ENCODE measurements at regions not wholly inside any gene's neighbourhood (a gene's known extent, or its start where the extent isn't known, plus 50 kb on each side); places are given as distances from the start of the nearest gene placed in this dataset.
A peak's percentile ranks its signal among the peaks of the same experiment; 100 is the strongest.
"Not testable (repeated sequence)": the region's sequence is repeated elsewhere in the genome, so short reads cannot be mapped to it uniquely, and the experiment has no call there.

- ATAC-seq (no peak), DNase-seq (no peak)
- Histone ChIP-seq H3K27ac (ENCODE audit: low read length) (no peak overlapping the region), H3K4me3 (ENCODE audit: low read length) (no peak overlapping the region), H3K9me3 (ENCODE audit: control insufficient read depth, low read length) (no peaks in the 10 kb centered on the region), H3K4me1 (ENCODE audit: control insufficient read depth, insufficient read depth, low read length) (no peaks in the 10 kb centered on the region), H3K27me3 (ENCODE audit: control insufficient read depth, insufficient read depth) (no peaks in the 10 kb centered on the region)
- intact Hi-C loops (cut with DNase I): no loop called here
- WGBS: 88% methylated on average over 5 of the region's 5 CpGs
Observed at GRCh38 chr18:21963336-21963735, 206.1 kb upstream of the GATA6 start.

GRCh38 chr18:21968338-21968737, 201.1 kb upstream of the GATA6 start:
- peak in 1 of 2 donors; percentile 29 for ATAC-seq
- H3K27me3 ChIP-seq (ENCODE audit: control insufficient read depth, insufficient read depth): no peaks in the 10 kb centered on the region
- H3K9me3 ChIP-seq (ENCODE audit: control insufficient read depth, low read length): no peaks in the 10 kb centered on the region
- no peak overlapping the region for H3K27ac ChIP-seq (ENCODE audit: low read length)
- intact Hi-C loops (cut with DNase I): no loop called here
- 91% methylated on average over 4 of the region's 4 CpGs for WGBS
- no peak for DNase-seq
- H3K4me1 ChIP-seq (ENCODE audit: control insufficient read depth, insufficient read depth, low read length): no peaks in the 10 kb centered on the region
- no peak overlapping the region for H3K4me3 ChIP-seq (ENCODE audit: low read length)

GRCh38 chr18:21972281-21972680, 197.1 kb upstream of the GATA6 start:
- Histone ChIP-seq H3K4me1 (ENCODE audit: control insufficient read depth, insufficient read depth, low read length) (no peaks in the 10 kb centered on the region), H3K27ac (ENCODE audit: low read length) (no peak overlapping the region), H3K9me3 (ENCODE audit: control insufficient read depth, low read length) (no peaks in the 10 kb centered on the region), H3K4me3 (ENCODE audit: low read length) (no peak overlapping the region), H3K27me3 (ENCODE audit: control insufficient read depth, insufficient read depth) (no peaks in the 10 kb centered on the region)
- intact Hi-C loops (cut with DNase I): no loop called here
- no peak for ATAC-seq
- DNase-seq: no peak
- 81% methylated on average over 7 of the region's 7 CpGs for WGBS

GRCh38 chr18:21975954-21976353, 193.4 kb upstream of the GATA6 start:
- H3K4me1 ChIP-seq (ENCODE audit: control insufficient read depth, insufficient read depth, low read length); DNase-seq; H3K27me3 ChIP-seq (ENCODE audit: control insufficient read depth, insufficient read depth); H3K27ac ChIP-seq (ENCODE audit: low read length); intact Hi-C loops (cut with DNase I); H3K9me3 ChIP-seq (ENCODE audit: control insufficient read depth, low read length); ATAC-seq; H3K4me3 ChIP-seq (ENCODE audit: low read length): not testable (repeated sequence)
- WGBS: 98% methylated on average over 1 of the region's 1 CpG

GRCh38 chr18:21978546-21979170, 190.7 kb upstream of the GATA6 start:
- Histone ChIP-seq H3K4me3 (ENCODE audit: low read length) (no peak overlapping the region), H3K4me1 (ENCODE audit: control insufficient read depth, insufficient read depth, low read length) (no peaks in the 10 kb centered on the region), H3K27me3 (ENCODE audit: control insufficient read depth, insufficient read depth) (no peaks in the 10 kb centered on the region), H3K9me3 (ENCODE audit: control insufficient read depth, low read length) (no peaks in the 10 kb centered on the region), H3K27ac (ENCODE audit: low read length) (no peak overlapping the region)
- intact Hi-C loops (cut with DNase I): no loop called here
- DNase-seq (no peak), ATAC-seq (no peak)
- 53% methylated on average over 13 of the region's 13 CpGs for WGBS

- 84% methylated on average over 4 of the region's 4 CpGs for WGBS
- ATAC-seq: no peak
- no peak overlapping the region for H3K27ac ChIP-seq (ENCODE audit: low read length)
Observed at GRCh38 chr18:21979171-21979560, 190.2 kb upstream of the GATA6 start.

GRCh38 chr18:21979759-21980158, 189.6 kb upstream of the GATA6 start:
- Histone ChIP-seq H3K9me3 (ENCODE audit: control insufficient read depth, low read length) (no peaks in the 10 kb centered on the region), H3K4me1 (ENCODE audit: control insufficient read depth, insufficient read depth, low read length) (no peaks in the 10 kb centered on the region), H3K27me3 (ENCODE audit: control insufficient read depth, insufficient read depth) (no peaks in the 10 kb centered on the region), H3K27ac (ENCODE audit: low read length) (no peak overlapping the region), H3K4me3 (ENCODE audit: low read length) (no peak overlapping the region)
- ATAC-seq (no peak), DNase-seq (no peak)
- intact Hi-C loops (cut with DNase I): no loop called here
- 87% methylated on average over 1 of the region's 1 CpG for WGBS

More at GRCh38 chr18:21979171-21979560, 190.2 kb upstream of the GATA6 start:
- Histone ChIP-seq H3K27me3 (ENCODE audit: control insufficient read depth, insufficient read depth) (no peaks in the 10 kb centered on the region), H3K4me3 (ENCODE audit: low read length) (no peak overlapping the region), H3K9me3 (ENCODE audit: control insufficient read depth, low read length) (no peaks in the 10 kb centered on the region), H3K4me1 (ENCODE audit: control insufficient read depth, insufficient read depth, low read length) (no peaks in the 10 kb centered on the region)
- intact Hi-C loops (cut with DNase I): no loop called here
- DNase-seq: no peak

- H3K27ac ChIP-seq (ENCODE audit: low read length): no peak overlapping the region
- no peaks in the 10 kb centered on the region for H3K9me3 ChIP-seq (ENCODE audit: control insufficient read depth, low read length)
- H3K27me3 ChIP-seq (ENCODE audit: control insufficient read depth, insufficient read depth): no peaks in the 10 kb centered on the region
- no peak overlapping the region for H3K4me3 ChIP-seq (ENCODE audit: low read length)
- no peaks in the 10 kb centered on the region for H3K4me1 ChIP-seq (ENCODE audit: control insufficient read depth, insufficient read depth, low read length)
- ATAC-seq: peak; percentile 68 to 90
- DNase-seq: no peak
- 70% methylated on average over 5 of the region's 5 CpGs for WGBS
- intact Hi-C loops (cut with DNase I): no loop called here
Observed at GRCh38 chr18:21980744-21981143, 188.6 kb upstream of the GATA6 start.

- H3K27ac ChIP-seq (ENCODE audit: low read length); DNase-seq; intact Hi-C loops (cut with DNase I); ATAC-seq; H3K4me3 ChIP-seq (ENCODE audit: low read length); H3K27me3 ChIP-seq (ENCODE audit: control insufficient read depth, insufficient read depth); H3K4me1 ChIP-seq (ENCODE audit: control insufficient read depth, insufficient read depth, low read length); H3K9me3 ChIP-seq (ENCODE audit: control insufficient read depth, low read length): not testable (repeated sequence)
- 84% methylated on average over 11 of the region's 11 CpGs for WGBS
Observed at GRCh38 chr18:21981489-21981888, 187.9 kb upstream of the GATA6 start.

GRCh38 chr18:21991081-21991534, 178.3 kb upstream of the GATA6 start:
- Histone ChIP-seq H3K27ac (ENCODE audit: low read length) (no peak overlapping the region), H3K27me3 (ENCODE audit: control insufficient read depth, insufficient read depth) (no peaks in the 10 kb centered on the region), H3K9me3 (ENCODE audit: control insufficient read depth, low read length) (no peaks in the 10 kb centered on the region), H3K4me1 (ENCODE audit: control insufficient read depth, insufficient read depth, low read length) (peaks cover 1% of the 10 kb centered on the region), H3K4me3 (ENCODE audit: low read length) (no peak overlapping the region)
- DNase-seq (no peak), ATAC-seq (peak; percentile 19 to 71)
- intact Hi-C loops (cut with DNase I): loop anchor here in 1 of 4 donors (10.0 kb wide), 1 partner anchor 174 kb away; the partner anchor contains the start of gene GATA6
- 21% methylated on average over 1 of the region's 1 CpG for WGBS

- intact Hi-C loops (cut with DNase I): loop anchor here in 1 of 4 donors (10.0 kb wide), 1 partner anchor 173 kb away; the partner anchor contains the start of gene GATA6
- H3K4me3 ChIP-seq (ENCODE audit: low read length): no peak overlapping the region
- no peaks in the 10 kb centered on the region for H3K9me3 ChIP-seq (ENCODE audit: control insufficient read depth, low read length)
- peaks cover 1% of the 10 kb centered on the region for H3K4me1 ChIP-seq (ENCODE audit: control insufficient read depth, insufficient read depth, low read length)
- DNase-seq: no peak
- no peak overlapping the region for H3K27ac ChIP-seq (ENCODE audit: low read length)
- H3K27me3 ChIP-seq (ENCODE audit: control insufficient read depth, insufficient read depth): no peaks in the 10 kb centered on the region
- 91% methylated on average over 6 of the region's 6 CpGs for WGBS
- ATAC-seq: no peak
Observed at GRCh38 chr18:21991886-21992285, 177.5 kb upstream of the GATA6 start.

Measured in right cardiac atrium (tissue), 5 donors.